HG03196 (cell line): ENCODE measurements at regions not wholly inside any gene's neighbourhood (a gene's known extent, or its start where the extent isn't known, plus 50 kb on each side); places are given as distances from the start of the nearest gene placed in this dataset.

Experiments
- ATAC-seq: cut with Tn5 transposase; IDR thresholded peaks from one replicate; pipeline ENCODE4 v1.9.1; 2021; ENCODE audit not compliant: unreplicated experiment

GRCh38 chr7:35454575-35455385, 200.9 kb upstream of the TBX20 start:
- ATAC-seq: no peak

DNA sequence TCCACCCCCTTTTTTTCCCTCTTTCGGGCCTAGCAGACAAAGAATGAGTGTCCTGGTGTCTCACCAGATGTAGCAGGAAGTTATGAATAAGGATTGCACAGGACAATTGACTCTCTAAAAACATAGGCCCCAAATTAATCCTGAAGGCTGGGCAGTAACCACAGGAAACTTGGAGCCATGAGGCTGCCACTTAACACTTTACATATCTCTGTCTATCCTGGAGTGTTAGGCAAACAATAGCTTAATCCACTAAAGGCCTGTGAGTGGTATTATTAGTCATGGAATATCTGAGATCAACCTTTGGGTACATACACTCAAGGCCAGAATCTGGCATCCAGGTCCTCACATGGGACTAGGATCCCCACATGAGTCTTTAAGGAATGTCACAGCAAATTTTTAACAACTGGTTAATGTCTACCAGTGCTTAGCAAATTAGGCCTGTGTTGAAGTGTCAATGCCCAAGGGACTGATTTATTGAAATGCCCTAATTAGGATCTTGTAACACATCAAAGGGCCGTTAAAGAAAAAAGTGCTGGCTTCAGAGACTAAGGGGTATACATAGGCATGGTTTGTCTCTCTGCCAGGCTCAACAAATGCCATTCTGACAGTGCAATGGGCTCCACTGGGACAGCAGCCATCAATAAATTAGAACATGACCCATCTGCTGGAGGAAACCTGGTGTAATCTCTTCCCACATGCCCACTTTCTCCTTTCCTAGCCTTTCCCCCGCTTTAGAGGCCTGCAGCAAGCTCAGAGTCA, 196.7 kb upstream of the TBX20 start:
- ATAC-seq: no peak

- no peak for ATAC-seq
Measured at GRCh38 chr7:35448486-35448885, 194.6 kb upstream of the TBX20 start.

DNA sequence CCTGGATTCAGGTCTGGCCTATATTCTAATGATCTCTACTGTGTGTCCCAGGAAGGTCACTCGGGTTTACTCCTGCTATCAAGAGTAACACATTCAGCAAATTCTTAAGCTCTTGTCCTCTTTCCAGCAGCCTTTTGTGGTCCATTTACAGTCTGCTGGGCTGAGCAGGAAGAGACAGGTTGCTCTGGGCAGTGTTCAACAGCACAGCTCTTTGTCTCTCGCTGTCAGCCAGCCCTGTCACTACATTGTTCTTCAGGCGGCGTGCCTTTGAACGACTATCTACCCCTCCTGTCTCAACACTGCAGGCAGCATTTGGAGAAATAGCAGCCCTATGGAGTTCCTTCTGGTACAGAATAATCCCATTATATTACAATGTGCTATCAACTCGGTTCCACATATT, 192.2 kb upstream of the TBX20 start:
- ATAC-seq: no peak

DNA sequence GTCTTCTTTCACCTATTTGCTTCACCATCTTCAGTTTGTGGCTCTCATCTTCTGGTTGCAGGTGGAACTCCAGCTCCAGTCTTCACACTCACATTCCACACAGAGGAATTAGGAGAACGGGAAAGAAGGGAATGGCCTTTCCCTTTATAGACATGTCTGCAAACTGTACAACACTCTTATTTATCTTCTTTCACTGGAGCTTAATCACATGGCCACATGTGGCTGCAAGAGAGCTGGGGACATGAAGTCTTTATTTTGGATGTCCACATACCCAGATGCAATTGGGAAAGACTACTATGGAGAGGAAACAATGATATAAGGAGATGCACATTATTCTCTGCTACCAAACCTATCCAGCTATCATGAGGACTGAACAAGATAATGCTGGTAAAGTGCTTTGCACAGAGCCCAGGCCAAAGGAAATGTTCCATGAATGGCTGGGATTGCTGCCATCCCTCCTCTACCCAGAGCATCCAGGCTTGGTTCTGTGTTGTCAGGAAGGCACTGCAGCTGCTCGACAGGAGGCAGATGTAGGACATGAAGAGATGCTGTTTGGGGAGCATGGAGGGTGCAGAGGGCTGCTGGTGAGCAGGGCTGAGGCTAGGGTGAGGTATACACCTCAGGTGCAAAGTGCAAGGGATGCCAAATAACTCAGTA, 183.8 kb upstream of the TBX20 start:
- no peak for ATAC-seq

DNA sequence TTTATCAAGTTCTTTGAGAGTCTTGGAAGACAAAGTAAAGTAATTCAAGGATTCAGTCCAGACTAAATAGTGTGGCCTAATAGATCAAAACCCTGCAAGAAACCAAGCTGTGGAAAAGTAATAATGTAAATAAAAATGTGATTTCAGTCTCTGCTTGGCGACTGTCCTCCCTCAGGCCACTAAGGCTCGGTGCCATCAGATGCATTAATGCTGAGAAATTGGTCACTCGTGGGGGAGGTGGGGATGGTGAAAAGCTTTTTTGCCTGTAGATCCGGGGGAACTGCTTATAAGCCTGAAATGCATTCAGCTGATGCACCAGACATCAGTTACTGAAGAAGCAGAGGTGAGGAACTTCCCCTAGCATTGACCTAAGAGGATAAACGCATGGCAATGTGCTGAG, 182.6 kb upstream of the TBX20 start:
- ATAC-seq: no peak

DNA sequence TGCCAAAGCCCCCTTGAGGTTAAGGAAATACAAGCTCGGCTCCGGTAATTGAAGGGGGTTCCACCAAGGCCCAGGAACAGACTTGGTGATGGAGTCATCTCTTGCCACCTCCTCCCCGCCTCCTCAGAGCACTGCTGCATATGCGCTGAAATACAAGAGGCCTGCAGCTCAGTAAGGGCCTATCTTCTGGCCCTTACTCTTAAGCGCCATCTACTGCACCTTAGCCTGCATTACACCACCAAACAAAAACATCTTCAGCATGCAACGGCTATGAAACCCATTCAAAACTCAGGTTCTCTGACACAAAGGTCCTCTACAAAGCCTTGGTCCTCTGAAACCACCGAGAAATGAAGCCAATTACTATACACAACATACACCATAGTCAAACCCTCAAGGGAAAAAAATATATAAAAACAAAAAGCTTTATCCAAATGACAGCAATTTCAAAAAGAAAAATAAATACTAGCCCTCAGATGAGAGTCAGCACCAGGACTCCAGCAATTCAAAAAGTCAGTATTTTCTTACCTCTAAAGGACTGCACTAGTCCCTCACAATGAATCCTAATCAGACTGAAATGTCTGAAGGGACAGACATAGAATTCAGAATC, 176.8 kb upstream of the TBX20 start:
- no peak for ATAC-seq

GRCh38 chr7:35424869-35425495, 171.1 kb upstream of the TBX20 start:
- no peak for ATAC-seq

GRCh38 chr7:35424440-35424839, 170.5 kb upstream of the TBX20 start:
- ATAC-seq: no peak

DNA sequence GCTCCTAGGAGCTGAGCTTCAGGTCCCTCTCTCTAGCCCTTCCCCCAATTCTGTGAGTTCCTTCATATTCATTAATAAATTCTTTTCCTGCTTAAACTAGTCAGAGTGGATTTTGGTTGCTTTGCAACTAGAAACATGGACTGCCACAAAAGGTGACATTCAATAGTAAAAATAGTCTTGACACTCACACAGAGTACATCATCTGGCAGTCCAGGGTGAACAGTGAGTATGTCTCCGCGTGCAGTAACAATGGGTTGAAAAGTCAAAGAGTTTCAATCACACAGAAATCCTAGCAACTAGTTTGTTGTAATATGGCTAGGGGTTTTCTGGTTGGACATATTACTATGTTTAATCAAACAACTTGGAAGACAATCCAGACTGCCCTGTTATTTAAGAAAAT, 168.8 kb upstream of the TBX20 start:
- ATAC-seq: no peak

DNA sequence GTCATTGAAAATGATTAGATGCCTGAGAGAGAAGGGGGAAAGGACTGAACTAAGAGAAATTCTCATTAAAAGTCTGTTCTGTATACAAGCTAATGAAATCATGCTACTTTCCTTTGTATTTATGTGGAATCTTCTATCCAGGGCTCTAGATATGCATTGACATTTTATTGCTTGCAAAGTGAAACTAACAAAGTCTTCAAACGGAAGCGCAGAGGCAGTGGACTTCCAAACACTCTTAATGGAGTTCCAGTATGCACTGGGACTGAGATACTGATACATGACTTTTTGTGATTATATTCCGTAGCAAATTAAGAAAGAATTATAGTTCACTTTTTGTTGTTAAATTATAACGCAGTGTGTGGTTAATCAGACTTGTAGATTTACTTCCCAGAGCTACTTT, 166.8 kb upstream of the TBX20 start:
- no peak for ATAC-seq

- ATAC-seq: no peak
Measured at GRCh38 chr7:35419391-35419755, 165.5 kb upstream of the TBX20 start.

GRCh38 chr7:35418716-35419390, 165.0 kb upstream of the TBX20 start:
- ATAC-seq: no peak

DNA sequence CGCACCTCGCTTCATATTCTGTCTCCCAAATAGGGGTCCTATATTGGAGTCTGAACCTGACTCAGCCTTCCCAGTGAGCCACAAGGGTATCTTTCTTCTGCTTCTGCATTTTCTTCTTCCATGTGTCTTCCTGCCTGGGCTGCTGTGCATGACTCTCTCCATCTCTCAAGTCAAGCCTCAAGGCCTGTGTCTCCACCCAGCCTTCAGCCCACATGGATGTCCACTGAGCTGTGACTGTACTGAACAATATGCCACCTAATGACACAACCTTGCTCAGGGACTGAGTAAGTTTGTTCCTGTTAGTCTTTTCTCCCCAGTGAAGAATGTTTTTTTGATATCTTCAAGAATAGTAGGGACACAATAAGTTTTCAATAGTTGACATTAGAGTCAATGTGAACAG, 162.7 kb upstream of the TBX20 start:
- ATAC-seq: no peak

DNA sequence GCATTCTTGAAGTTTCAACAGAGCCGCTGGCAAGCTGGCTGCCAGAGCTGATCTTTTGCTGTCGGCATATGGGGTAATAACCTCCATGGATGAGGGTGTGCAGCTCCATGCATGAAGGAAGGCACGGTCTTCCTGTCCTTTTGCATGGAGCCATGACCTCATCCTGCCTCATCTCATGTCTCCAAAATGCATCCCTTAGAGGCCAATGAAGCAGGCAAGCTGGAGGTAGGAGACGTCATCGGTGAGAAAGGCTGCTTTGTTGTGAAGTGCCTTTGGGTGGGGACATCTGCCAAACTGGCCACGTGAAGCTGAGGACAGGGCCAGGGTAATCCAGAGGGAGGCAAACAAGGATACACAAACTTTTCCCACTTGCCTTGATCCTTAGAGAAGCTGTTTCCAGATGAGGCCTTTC, 161.5 kb upstream of the TBX20 start:
- no peak for ATAC-seq

DNA sequence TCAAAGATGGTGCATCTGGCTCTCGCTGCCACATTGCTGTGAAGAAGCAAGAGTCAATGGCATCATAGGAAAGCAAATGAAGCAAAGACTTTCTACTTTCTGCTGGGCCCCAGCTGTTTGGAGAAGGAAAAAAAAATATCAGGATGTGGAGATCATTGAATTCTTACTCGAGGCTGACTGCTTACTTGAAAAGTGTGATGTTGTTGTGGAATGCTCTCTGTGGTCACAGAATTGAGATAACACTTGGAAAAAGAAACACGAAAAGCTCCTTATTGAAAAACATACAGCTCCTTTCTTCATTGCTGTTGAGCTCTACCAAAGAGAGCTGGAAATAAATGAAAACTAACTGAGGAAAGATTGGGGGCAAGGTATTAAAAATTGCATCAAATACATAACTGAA, 157.4 kb upstream of the TBX20 start:
- no peak for ATAC-seq

DNA sequence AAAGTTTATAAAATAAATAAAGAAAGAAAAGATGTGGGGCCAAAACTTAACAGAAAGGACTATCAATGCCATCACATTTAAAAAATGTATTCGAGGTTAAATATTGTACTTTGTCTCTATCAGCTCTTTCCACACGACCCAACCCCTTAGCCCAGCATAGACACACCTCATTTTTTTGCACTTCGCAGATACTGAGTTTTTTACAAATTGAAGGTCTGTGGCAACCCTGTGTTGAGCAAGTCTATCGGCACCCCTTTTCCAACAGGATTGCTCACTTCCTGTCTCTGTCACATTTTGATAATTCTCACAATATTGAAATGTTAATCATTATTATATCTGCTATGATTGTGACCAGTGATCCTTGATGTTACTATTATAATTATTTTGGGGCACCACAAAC, 151.6 kb upstream of the TBX20 start:
- ATAC-seq: no peak

GRCh38 chr7:35401217-35401879, 147.4 kb upstream of the TBX20 start:
- no peak for ATAC-seq

- ATAC-seq: no peak
Measured at GRCh38 chr7:35399840-35400239, 145.9 kb upstream of the TBX20 start.

DNA sequence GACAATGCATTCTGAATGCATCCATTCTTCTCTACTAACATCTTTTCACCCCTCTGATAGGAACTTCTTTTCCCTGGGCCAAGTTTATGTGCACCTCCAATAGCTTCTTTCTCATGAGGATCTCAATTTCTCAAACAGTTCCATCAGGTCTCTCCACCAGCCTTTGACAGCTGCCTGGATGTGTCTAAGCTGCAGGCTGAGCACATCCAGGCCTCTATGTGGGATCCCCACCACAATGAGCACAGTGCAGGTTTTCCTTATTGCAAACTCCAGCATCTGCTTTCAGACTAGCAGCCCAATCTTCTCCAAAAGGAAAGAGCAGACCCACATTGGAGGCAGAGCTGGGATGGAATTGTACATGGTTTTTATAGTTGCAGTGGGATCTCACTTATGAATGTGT, 145.3 kb upstream of the TBX20 start:
- ATAC-seq: no peak
